Spleen (tissue), 7 donors: ENCODE measurements at regions not wholly inside any gene's neighbourhood (a gene's known extent, or its start where the extent isn't known, plus 50 kb on each side); places are given as distances from the start of the nearest gene placed in this dataset.

Experiments
- CTCF ChIP-seq, 11 experiments: fragments of 200-600 bp in 7 of 11; fragments of 450-650 bp in 4 of 11; sonication (generic) in 4 of 11; IDR thresholded peaks in 8 of 11; conservative IDR thresholded peaks in 3 of 11; 1 replicate in 7 of 11; 2 replicates in 4 of 11; pipeline versions ENCODE4 v1.4.0 to v1.8.0; 2016 to 2021; ENCODE audit warnings: antibody characterized with exemption in 11 of 11, inconsistent platforms in 4 of 11, mild to moderate bottlenecking in 1 of 11
- POLR2A ChIP-seq, 3 donors: fragments of 450-650 bp; IDR thresholded peaks; one replicate each; pipeline ENCODE4 v1.5.1; 2017; ENCODE audit warnings: antibody characterized with exemption in 3 of 3, mild to moderate bottlenecking in 1 of 3
- POLR2AphosphoS5 ChIP-seq, 3 donors: sonication (generic); formaldehyde crosslinking; IDR thresholded peaks; one replicate each; pipeline ENCODE4 v1.5.1; 2017; ENCODE audit warnings: antibody characterized with exemption in 3 of 3
- donor health status: DM: no; HTN: no; CAD: no; lungs with moderate emphysema.
- donor health status: DM: no; HTN: no; CAD: no.
- donor health status: DM: no; HTN: no; CAD: no.

- no peak for TF ChIP-seq CTCF (IDR thresholded peaks at IDR 0.05 in 8 of 11, conservative IDR thresholded peaks at IDR 0.05 in 3 of 11)
- no peak for TF ChIP-seq POLR2AphosphoS5 (IDR thresholded peaks at IDR 0.05)
- no peak for TF ChIP-seq POLR2A (IDR thresholded peaks at IDR 0.05)
Measured at GRCh38 chr11:23542816-23543215, 682.5 kb upstream of the CCDC179 start.
